HL-60/S4 treated with retinoic acid at 250 ng/mL for 4 days and 3 days (cell line): ENCODE measurements at regions not wholly inside any gene's neighbourhood (a gene's known extent, or its start where the extent isn't known, plus 50 kb on each side); places are given as distances from the start of the nearest gene placed in this dataset.
"Not testable (repeated sequence)": the region's sequence is repeated elsewhere in the genome, so short reads cannot be mapped to it uniquely, and the experiment has no call there.

ENCODE experiments used
- in situ Hi-C: fragments of 300-500 bp; cut with MboI; formaldehyde crosslinking; loops from 2 replicates; pipeline ENCODE4 v1.7.0; 2022; ENCODE audit warnings: low sequenced_read_pairs

- in situ Hi-C loops: no loop called here
These were observed 588.8 kb downstream of the ANKRD50 start for GRCh38 chr4:124123721-124124120.

GRCh38 chr4:124131324-124131723, 581.2 kb downstream of the ANKRD50 start:
- in situ Hi-C loops: not testable (repeated sequence)

GRCh38 chr4:124132161-124132560, 580.4 kb downstream of the ANKRD50 start:
- in situ Hi-C loops: no loop called here

GRCh38 chr4:124133753-124134152, 578.8 kb downstream of the ANKRD50 start:
- in situ Hi-C loops: no loop called here

- in situ Hi-C loops: no loop called here
These were observed 577.1 kb downstream of the ANKRD50 start for GRCh38 chr4:124135409-124135813.

GRCh38 chr4:124139044-124139443, 573.5 kb downstream of the ANKRD50 start:
- in situ Hi-C loops: no loop called here

- in situ Hi-C loops: no loop called here
These were observed 568.9 kb downstream of the ANKRD50 start for GRCh38 chr4:124143632-124144031.

GRCh38 chr4:124144238-124144654, 568.3 kb downstream of the ANKRD50 start:
- in situ Hi-C loops: no loop called here

- in situ Hi-C loops: no loop called here
These were observed 566.5 kb downstream of the ANKRD50 start for GRCh38 chr4:124146068-124146467.

- in situ Hi-C loops: no loop called here
These were observed 561.5 kb downstream of the ANKRD50 start for GRCh38 chr4:124151031-124151430.

GRCh38 chr4:124152132-124152531, 560.4 kb downstream of the ANKRD50 start:
- in situ Hi-C loops: no loop called here

GRCh38 chr4:124155239-124155638, 557.3 kb downstream of the ANKRD50 start:
- in situ Hi-C loops: no loop called here

GRCh38 chr4:124157396-124158083, 555.0 kb downstream of the ANKRD50 start:
- in situ Hi-C loops: no loop called here

- in situ Hi-C loops: no loop called here
These were observed 549.1 kb downstream of the ANKRD50 start for GRCh38 chr4:124163401-124163800.

- in situ Hi-C loops: no loop called here
These were observed 544.9 kb downstream of the ANKRD50 start for GRCh38 chr4:124167602-124168001.

- in situ Hi-C loops: not testable (repeated sequence)
These were observed 543.0 kb downstream of the ANKRD50 start for GRCh38 chr4:124169524-124169923.

GRCh38 chr4:124173912-124174311, 538.6 kb downstream of the ANKRD50 start:
- in situ Hi-C loops: no loop called here

GRCh38 chr4:124177647-124178425, 534.7 kb downstream of the ANKRD50 start:
- in situ Hi-C loops: no loop called here

GRCh38 chr4:124178449-124179021, 534.0 kb downstream of the ANKRD50 start:
- in situ Hi-C loops: no loop called here

GRCh38 chr4:124179506-124180186, 532.9 kb downstream of the ANKRD50 start:
- in situ Hi-C loops: no loop called here

- in situ Hi-C loops: no loop called here
These were observed 531.5 kb downstream of the ANKRD50 start for GRCh38 chr4:124181039-124181438.
